ENCODE measurements at regions not wholly inside any gene's neighbourhood (a gene's known extent, or its start where the extent isn't known, plus 50 kb on each side); places are given as distances from the start of the nearest gene placed in this dataset.
A peak's percentile ranks its signal among the peaks of the same experiment; 100 is the strongest.

- peak; percentile 72 for DNase-seq (ENCODE audit: low spot score)
Observed at GRCh38 chr3:177934001-177934891, 602.0 kb upstream of the KCNMB2 start.

- no peak for DNase-seq (ENCODE audit: low spot score)
Observed at GRCh38 chr3:177935047-177935446, 601.2 kb upstream of the KCNMB2 start.

GRCh38 chr3:177936721-177937120, 599.5 kb upstream of the KCNMB2 start:
- DNase-seq (ENCODE audit: low spot score) = no peak

- DNase-seq (ENCODE audit: low spot score) = no peak
Observed at GRCh38 chr3:177942911-177943310, 593.3 kb upstream of the KCNMB2 start.

GRCh38 chr3:177944228-177944661, 592.0 kb upstream of the KCNMB2 start:
- DNase-seq (ENCODE audit: low spot score) = no peak

GRCh38 chr3:177946048-177946447, 590.2 kb upstream of the KCNMB2 start:
- DNase-seq (ENCODE audit: low spot score) = no peak

GRCh38 chr3:177946497-177946896, 589.7 kb upstream of the KCNMB2 start:
- DNase-seq (ENCODE audit: low spot score) = no peak

- no peak for DNase-seq (ENCODE audit: low spot score)
Observed at GRCh38 chr3:177946936-177947335, 589.3 kb upstream of the KCNMB2 start.

GRCh38 chr3:177947901-177948300, 588.3 kb upstream of the KCNMB2 start:
- no peak for DNase-seq (ENCODE audit: low spot score)

GRCh38 chr3:177948716-177949425, 587.4 kb upstream of the KCNMB2 start:
- no peak for DNase-seq (ENCODE audit: low spot score)

GRCh38 chr3:177959188-177959587, 577.0 kb upstream of the KCNMB2 start:
- DNase-seq (ENCODE audit: low spot score) = no peak

- peak; percentile 14 for DNase-seq (ENCODE audit: low spot score)
Observed at GRCh38 chr3:177960014-177960413, 576.2 kb upstream of the KCNMB2 start.

- no peak for DNase-seq (ENCODE audit: low spot score)
Observed at GRCh38 chr3:177960722-177961121, 575.5 kb upstream of the KCNMB2 start.

GRCh38 chr3:177961784-177962183, 574.5 kb upstream of the KCNMB2 start:
- DNase-seq (ENCODE audit: low spot score) = no peak

- DNase-seq (ENCODE audit: low spot score) = no peak
Observed at GRCh38 chr3:177966493-177966892, 569.7 kb upstream of the KCNMB2 start.

GRCh38 chr3:177968891-177969290, 567.3 kb upstream of the KCNMB2 start:
- DNase-seq (ENCODE audit: low spot score) = no peak

GRCh38 chr3:177973241-177973840, 562.9 kb upstream of the KCNMB2 start:
- peak; percentile 29 for DNase-seq (ENCODE audit: low spot score)

- no peak for DNase-seq (ENCODE audit: low spot score)
Observed at GRCh38 chr3:177976241-177976640, 560.0 kb upstream of the KCNMB2 start.

- no peak for DNase-seq (ENCODE audit: low spot score)
Observed at GRCh38 chr3:177976866-177977265, 559.4 kb upstream of the KCNMB2 start.

GRCh38 chr3:177977381-177978158, 558.7 kb upstream of the KCNMB2 start:
- DNase-seq (ENCODE audit: low spot score) = peak; percentile 76

GRCh38 chr3:177978946-177979345, 557.3 kb upstream of the KCNMB2 start:
- no peak for DNase-seq (ENCODE audit: low spot score)

GRCh38 chr3:177979703-177980102, 556.5 kb upstream of the KCNMB2 start:
- no peak for DNase-seq (ENCODE audit: low spot score)

Measured in AG20443 (cell line).